SU-DHL-6 (cell line): ENCODE measurements at regions not wholly inside any gene's neighbourhood (a gene's known extent, or its start where the extent isn't known, plus 50 kb on each side); places are given as distances from the start of the nearest gene placed in this dataset.

Experiments
- H2AFZ ChIP-seq: fragments of 200-600 bp; sonication (generic); 2 replicates; pipeline ENCODE4 v1.6.1; 2014; ENCODE audit warnings: low read depth, mild to moderate bottlenecking, moderate library complexity, mixed read lengths, antibody characterized with exemption, low read length; ENCODE audit not compliant: severe bottlenecking
- H3F3A ChIP-seq: fragments of 200-600 bp; shearing (Covaris generic); 2 replicates; pipeline ENCODE4 v1.6.0; 2016; ENCODE audit warnings: antibody characterized with exemption, mild to moderate bottlenecking; ENCODE audit not compliant: insufficient read depth
- H3K27ac ChIP-seq: fragments of 200-600 bp; sonication (generic); 2 replicates; pipeline ENCODE4 v1.5.1; 2016; ENCODE audit warnings: low read depth, mild to moderate bottlenecking, low read length, moderate library complexity, mixed read lengths
- H3K27me3 ChIP-seq: fragments of 200-600 bp; sonication (generic), shearing (Covaris generic); 2 replicates; pipeline ENCODE4 v1.6.0; 2014; ENCODE audit warnings: mild to moderate bottlenecking, low read length
- H3K36me3 ChIP-seq: fragments of 200-600 bp; sonication (generic); 2 replicates; pipeline ENCODE4 v1.6.1; 2014; ENCODE audit warnings: mild to moderate bottlenecking, low read length, mixed read lengths
- H3K4me2 ChIP-seq: fragments of 300-600, 200-600 bp; shearing (Covaris generic), sonication (generic); 2 replicates; pipeline ENCODE4 v1.6.0; 2014; ENCODE audit warnings: low read length, low read depth, mild to moderate bottlenecking; ENCODE audit not compliant: poor library complexity, severe bottlenecking
- H3K4me3 ChIP-seq: fragments of 200-600 bp; sonication (generic); 2 replicates; pipeline ENCODE4 v1.5.1; 2014; ENCODE audit warnings: antibody characterized with exemption, low read length, mild to moderate bottlenecking, mixed read lengths; ENCODE audit not compliant: insufficient read depth, poor library complexity, severe bottlenecking
- H3K79me2 ChIP-seq: fragments of 200-600 bp; sonication (generic); 2 replicates; pipeline ENCODE4 v1.6.1; 2014; ENCODE audit warnings: mild to moderate bottlenecking, low read length, moderate library complexity; ENCODE audit not compliant: insufficient read depth
- H3K9ac ChIP-seq: fragments of 200-600 bp; sonication (generic); 2 replicates; pipeline ENCODE4 v1.7.0; 2014; ENCODE audit warnings: mild to moderate bottlenecking, low read length
- H3K9me2 ChIP-seq: fragments of 200-600 bp; sonication (generic); replicated peaks from 2 replicates; pipeline ENCODE4 v1.6.1; 2014; ENCODE audit warnings: low read length; ENCODE audit not compliant: insufficient read depth
- H3K9me3 ChIP-seq: fragments of 200-600 bp; sonication (generic); 2 replicates; pipeline ENCODE4 v1.6.1; 2014; ENCODE audit warnings: low read length, mixed read lengths; ENCODE audit not compliant: insufficient read depth
- H4K20me1 ChIP-seq: fragments of 200-600 bp; sonication (generic); 2 replicates; pipeline ENCODE4 v1.6.1; 2014; ENCODE audit warnings: low read depth, mild to moderate bottlenecking, antibody characterized with exemption, low read length, moderate library complexity, mixed read lengths
- CTCF ChIP-seq: fragments of 200-600 bp; sonication (generic); IDR thresholded peaks from one replicate; pipeline ENCODE4 v1.5.1; 2017; ENCODE audit warnings: antibody characterized with exemption, mild to moderate bottlenecking, low read length, moderate library complexity; ENCODE audit not compliant: insufficient read depth, poor library complexity, severe bottlenecking
- EZH2phosphoT487 ChIP-seq: fragments of 200-600 bp; sonication (generic), shearing (Covaris generic); conservative IDR thresholded peaks from 2 replicates; pipeline ENCODE4 v1.6.1; 2018; ENCODE audit warnings: mild to moderate bottlenecking, antibody characterized with exemption, low read length, moderate library complexity, mixed read lengths

- Histone ChIP-seq H3K9me2 (no peaks in the 10 kb centered on the region), H2AFZ (no peak overlapping the region), H4K20me1 (no peaks in the 10 kb centered on the region), H3K4me3 (no peak overlapping the region), H3K4me2 (no peak overlapping the region), H3K9ac (no peak overlapping the region), H3F3A (no peaks in the 10 kb centered on the region), H3K36me3 (no peaks in the 10 kb centered on the region), H3K79me2 (no peaks in the 10 kb centered on the region), H3K9me3 (no peaks in the 10 kb centered on the region), H3K27me3 (no peaks in the 10 kb centered on the region), H3K27ac (no peak overlapping the region)
- no peak for TF ChIP-seq CTCF
- no peak for TF ChIP-seq EZH2phosphoT487
These were observed 460.7 kb upstream of the CNTN3 start for GRCh38 chr3:75075158-75075557.

DNA sequence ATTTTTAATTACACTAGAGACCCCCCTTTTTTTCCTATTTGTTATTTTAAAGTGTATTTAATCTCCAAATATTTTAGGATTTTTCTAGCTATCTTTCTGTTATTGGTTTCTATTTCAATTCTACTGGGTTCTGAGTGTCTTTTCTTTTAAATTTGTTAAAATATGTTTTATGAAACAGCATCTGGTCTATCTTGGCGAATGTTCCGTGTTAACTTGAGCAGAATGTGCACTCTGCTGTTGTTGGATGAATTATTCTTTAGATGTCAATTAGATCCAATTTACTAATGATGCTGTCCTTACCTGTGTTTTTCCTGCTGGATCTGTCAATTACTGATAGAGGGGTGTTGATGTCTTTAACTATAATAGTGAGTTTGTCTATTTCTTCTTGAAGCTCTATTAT is 462.0 kb upstream of the CNTN3 start:
- no peak overlapping the region for H3K4me2 ChIP-seq
- no peak for TF ChIP-seq CTCF
- TF ChIP-seq EZH2phosphoT487 = no peak
- H3K36me3 ChIP-seq = no peaks in the 10 kb centered on the region
- H3K27me3 ChIP-seq = no peaks in the 10 kb centered on the region
- H3F3A ChIP-seq = no peaks in the 10 kb centered on the region
- no peaks in the 10 kb centered on the region for H3K79me2 ChIP-seq
- no peaks in the 10 kb centered on the region for H3K9me3 ChIP-seq
- no peaks in the 10 kb centered on the region for H4K20me1 ChIP-seq
- H2AFZ ChIP-seq = no peak overlapping the region
- no peak overlapping the region for H3K9ac ChIP-seq
- no peak overlapping the region for H3K27ac ChIP-seq
- no peak overlapping the region for H3K4me3 ChIP-seq
- H3K9me2 ChIP-seq = no peaks in the 10 kb centered on the region

GRCh38 chr3:75078290-75078689 is 463.8 kb upstream of the CNTN3 start:
- no peak for TF ChIP-seq CTCF
- no peak for TF ChIP-seq EZH2phosphoT487

More at GRCh38 chr3:75078290-75078689, 463.8 kb upstream of the CNTN3 start:
- Histone ChIP-seq H3K4me3 (no peak overlapping the region), H3F3A (no peaks in the 10 kb centered on the region), H3K9me2 (no peaks in the 10 kb centered on the region), H3K27ac (no peak overlapping the region), H3K27me3 (no peaks in the 10 kb centered on the region), H3K9me3 (no peaks in the 10 kb centered on the region), H3K36me3 (no peaks in the 10 kb centered on the region), H4K20me1 (no peaks in the 10 kb centered on the region), H3K9ac (no peak overlapping the region), H3K4me2 (no peak overlapping the region), H2AFZ (no peak overlapping the region), H3K79me2 (no peaks in the 10 kb centered on the region)
